SU-DHL-6 (cell line): ENCODE measurements at regions not wholly inside any gene's neighbourhood (a gene's known extent, or its start where the extent isn't known, plus 50 kb on each side); places are given as distances from the start of the nearest gene placed in this dataset.

ENCODE experiments used
- H2AFZ ChIP-seq: fragments of 200-600 bp; sonication (generic); 2 replicates; pipeline ENCODE4 v1.6.1; 2014; ENCODE audit warnings: low read depth, mild to moderate bottlenecking, moderate library complexity, mixed read lengths, antibody characterized with exemption, low read length; ENCODE audit not compliant: severe bottlenecking
- H3F3A ChIP-seq: fragments of 200-600 bp; shearing (Covaris generic); 2 replicates; pipeline ENCODE4 v1.6.0; 2016; ENCODE audit warnings: antibody characterized with exemption, mild to moderate bottlenecking; ENCODE audit not compliant: insufficient read depth
- H3K27ac ChIP-seq: fragments of 200-600 bp; sonication (generic); 2 replicates; pipeline ENCODE4 v1.5.1; 2016; ENCODE audit warnings: low read depth, mild to moderate bottlenecking, low read length, moderate library complexity, mixed read lengths
- H3K27me3 ChIP-seq: fragments of 200-600 bp; sonication (generic), shearing (Covaris generic); 2 replicates; pipeline ENCODE4 v1.6.0; 2014; ENCODE audit warnings: mild to moderate bottlenecking, low read length
- H3K36me3 ChIP-seq: fragments of 200-600 bp; sonication (generic); 2 replicates; pipeline ENCODE4 v1.6.1; 2014; ENCODE audit warnings: mild to moderate bottlenecking, low read length, mixed read lengths
- H3K4me2 ChIP-seq: fragments of 300-600, 200-600 bp; shearing (Covaris generic), sonication (generic); 2 replicates; pipeline ENCODE4 v1.6.0; 2014; ENCODE audit warnings: low read length, low read depth, mild to moderate bottlenecking; ENCODE audit not compliant: poor library complexity, severe bottlenecking
- H3K4me3 ChIP-seq: fragments of 200-600 bp; sonication (generic); 2 replicates; pipeline ENCODE4 v1.5.1; 2014; ENCODE audit warnings: antibody characterized with exemption, low read length, mild to moderate bottlenecking, mixed read lengths; ENCODE audit not compliant: insufficient read depth, poor library complexity, severe bottlenecking
- H3K79me2 ChIP-seq: fragments of 200-600 bp; sonication (generic); 2 replicates; pipeline ENCODE4 v1.6.1; 2014; ENCODE audit warnings: mild to moderate bottlenecking, low read length, moderate library complexity; ENCODE audit not compliant: insufficient read depth
- H3K9ac ChIP-seq: fragments of 200-600 bp; sonication (generic); 2 replicates; pipeline ENCODE4 v1.7.0; 2014; ENCODE audit warnings: mild to moderate bottlenecking, low read length
- H3K9me2 ChIP-seq: fragments of 200-600 bp; sonication (generic); replicated peaks from 2 replicates; pipeline ENCODE4 v1.6.1; 2014; ENCODE audit warnings: low read length; ENCODE audit not compliant: insufficient read depth
- H3K9me3 ChIP-seq: fragments of 200-600 bp; sonication (generic); 2 replicates; pipeline ENCODE4 v1.6.1; 2014; ENCODE audit warnings: low read length, mixed read lengths; ENCODE audit not compliant: insufficient read depth
- H4K20me1 ChIP-seq: fragments of 200-600 bp; sonication (generic); 2 replicates; pipeline ENCODE4 v1.6.1; 2014; ENCODE audit warnings: low read depth, mild to moderate bottlenecking, antibody characterized with exemption, low read length, moderate library complexity, mixed read lengths
- EZH2phosphoT487 ChIP-seq: fragments of 200-600 bp; sonication (generic), shearing (Covaris generic); conservative IDR thresholded peaks from 2 replicates; pipeline ENCODE4 v1.6.1; 2018; ENCODE audit warnings: mild to moderate bottlenecking, antibody characterized with exemption, low read length, moderate library complexity, mixed read lengths
- TF ChIP-seq, protein P1 (sequence below): fragments of 200-600 bp; sonication (generic); IDR thresholded peaks from one replicate; pipeline ENCODE4 v1.5.1; 2017; ENCODE audit warnings: antibody characterized with exemption, mild to moderate bottlenecking, low read length, moderate library complexity; ENCODE audit not compliant: insufficient read depth, poor library complexity, severe bottlenecking

DNA sequence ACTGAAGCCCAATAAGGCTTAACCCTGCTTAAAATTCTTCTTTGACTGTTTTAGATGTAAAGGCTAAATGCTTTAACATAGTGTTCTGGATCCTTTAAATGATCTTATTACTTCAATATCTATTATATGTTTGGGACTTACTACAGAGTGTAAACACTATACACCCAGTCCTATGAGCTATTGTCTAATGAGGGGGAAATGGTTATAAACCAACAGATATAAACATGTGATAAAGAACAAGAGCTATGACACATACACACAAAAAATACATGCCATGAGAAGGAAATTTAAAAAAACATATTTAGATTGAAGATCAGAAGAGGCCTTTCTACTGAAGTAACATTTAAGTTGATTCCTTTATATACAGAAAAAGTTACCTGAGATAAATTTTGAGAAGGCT is 505.1 kb downstream of the FOXG1 start:
- Histone ChIP-seq H2AFZ (no peak overlapping the region), H3F3A (no peaks in the 10 kb centered on the region), H3K79me2 (no peaks in the 10 kb centered on the region), H3K4me3 (no peak overlapping the region), H3K9me3 (no peaks in the 10 kb centered on the region), H4K20me1 (no peaks in the 10 kb centered on the region), H3K9me2 (no peaks in the 10 kb centered on the region), H3K4me2 (no peak overlapping the region), H3K36me3 (no peaks in the 10 kb centered on the region), H3K27ac (no peak overlapping the region), H3K9ac (no peak overlapping the region), H3K27me3 (no peaks in the 10 kb centered on the region)
- TF ChIP-seq EZH2phosphoT487, result no peak
- TF ChIP-seq, protein P1, sequence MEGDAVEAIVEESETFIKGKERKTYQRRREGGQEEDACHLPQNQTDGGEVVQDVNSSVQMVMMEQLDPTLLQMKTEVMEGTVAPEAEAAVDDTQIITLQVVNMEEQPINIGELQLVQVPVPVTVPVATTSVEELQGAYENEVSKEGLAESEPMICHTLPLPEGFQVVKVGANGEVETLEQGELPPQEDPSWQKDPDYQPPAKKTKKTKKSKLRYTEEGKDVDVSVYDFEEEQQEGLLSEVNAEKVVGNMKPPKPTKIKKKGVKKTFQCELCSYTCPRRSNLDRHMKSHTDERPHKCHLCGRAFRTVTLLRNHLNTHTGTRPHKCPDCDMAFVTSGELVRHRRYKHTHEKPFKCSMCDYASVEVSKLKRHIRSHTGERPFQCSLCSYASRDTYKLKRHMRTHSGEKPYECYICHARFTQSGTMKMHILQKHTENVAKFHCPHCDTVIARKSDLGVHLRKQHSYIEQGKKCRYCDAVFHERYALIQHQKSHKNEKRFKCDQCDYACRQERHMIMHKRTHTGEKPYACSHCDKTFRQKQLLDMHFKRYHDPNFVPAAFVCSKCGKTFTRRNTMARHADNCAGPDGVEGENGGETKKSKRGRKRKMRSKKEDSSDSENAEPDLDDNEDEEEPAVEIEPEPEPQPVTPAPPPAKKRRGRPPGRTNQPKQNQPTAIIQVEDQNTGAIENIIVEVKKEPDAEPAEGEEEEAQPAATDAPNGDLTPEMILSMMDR, result no peak

DNA sequence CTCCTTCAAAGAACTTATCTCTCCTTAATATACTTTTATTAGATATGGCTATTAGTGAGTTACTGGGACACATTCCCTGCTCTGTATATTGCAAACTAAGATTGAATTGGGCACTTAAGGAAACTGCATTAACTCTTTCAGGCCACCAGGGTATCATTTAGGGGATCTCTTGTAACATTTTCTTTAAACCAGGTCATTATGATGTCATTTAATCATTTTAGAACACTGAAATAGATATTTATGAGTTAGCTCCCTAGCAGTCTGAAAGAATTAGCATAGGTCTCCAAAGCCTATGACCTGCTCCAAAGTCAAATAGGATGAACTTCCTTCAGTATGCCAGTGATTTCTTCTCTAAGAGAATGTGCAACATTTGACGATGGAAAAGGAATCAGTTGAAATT is 506.9 kb downstream of the FOXG1 start:
- Histone ChIP-seq H3K9me3 (no peaks in the 10 kb centered on the region), H3K9ac (no peak overlapping the region), H3K4me2 (no peak overlapping the region), H3K9me2 (no peaks in the 10 kb centered on the region), H4K20me1 (no peaks in the 10 kb centered on the region), H3K27me3 (no peaks in the 10 kb centered on the region), H3K4me3 (no peak overlapping the region), H3K79me2 (no peaks in the 10 kb centered on the region), H2AFZ (no peak overlapping the region), H3K27ac (no peak overlapping the region), H3F3A (no peaks in the 10 kb centered on the region), H3K36me3 (no peaks in the 10 kb centered on the region)
- no peak for TF ChIP-seq EZH2phosphoT487
- TF ChIP-seq, protein P1, result no peak

DNA sequence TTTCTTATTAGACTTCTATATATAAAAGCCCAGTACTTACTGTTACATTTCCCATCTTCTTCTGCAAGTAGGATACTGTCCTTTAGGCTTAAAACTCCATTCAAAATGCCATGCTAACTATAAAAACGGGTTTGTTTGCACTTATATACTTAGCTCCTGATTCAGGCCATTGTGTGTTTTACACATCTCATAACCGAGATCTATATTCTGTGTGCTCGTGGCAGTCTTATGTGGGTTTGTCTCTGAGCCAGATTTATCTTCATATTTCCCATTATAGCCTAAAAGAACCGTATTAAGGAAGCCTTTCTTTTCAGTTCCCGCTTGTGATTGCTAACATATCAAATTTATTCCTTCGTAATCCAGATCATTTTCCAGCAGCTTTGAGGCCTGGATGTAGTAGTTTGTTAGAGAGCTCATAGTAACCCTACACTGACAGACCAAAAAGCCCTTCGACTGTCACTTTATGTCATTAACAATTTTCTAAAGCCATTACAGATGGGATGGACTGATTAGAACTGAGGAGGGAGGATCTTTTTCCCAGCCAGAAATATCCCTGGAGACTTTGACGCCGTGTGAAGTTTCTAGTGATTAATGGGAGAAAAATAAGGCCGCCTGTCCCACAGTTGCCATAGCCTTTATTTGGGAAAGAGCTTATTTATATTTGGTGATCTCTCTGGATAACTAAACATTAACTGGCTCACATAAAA is 508.5 kb downstream of the FOXG1 start:
- H3K9me2 ChIP-seq, result no peaks in the 10 kb centered on the region
- TF ChIP-seq, protein P1, result no peak
- no peak for TF ChIP-seq EZH2phosphoT487
- H3K79me2 ChIP-seq, result no peaks in the 10 kb centered on the region
- H3K27me3 ChIP-seq, result no peaks in the 10 kb centered on the region
- H3K9me3 ChIP-seq, result no peaks in the 10 kb centered on the region
- no peak overlapping the region for H3K4me2 ChIP-seq
- no peaks in the 10 kb centered on the region for H3F3A ChIP-seq
- H3K4me3 ChIP-seq, result no peak overlapping the region
- no peak overlapping the region for H3K27ac ChIP-seq
- H2AFZ ChIP-seq, result no peak overlapping the region
- H3K9ac ChIP-seq, result no peak overlapping the region
- no peaks in the 10 kb centered on the region for H3K36me3 ChIP-seq
- no peaks in the 10 kb centered on the region for H4K20me1 ChIP-seq
